ENCODE measurements at regions not wholly inside any gene's neighbourhood (a gene's known extent, or its start where the extent isn't known, plus 50 kb on each side); places are given as distances from the start of the nearest gene placed in this dataset.
A peak's percentile ranks its signal among the peaks of the same experiment; 100 is the strongest.

DNA sequence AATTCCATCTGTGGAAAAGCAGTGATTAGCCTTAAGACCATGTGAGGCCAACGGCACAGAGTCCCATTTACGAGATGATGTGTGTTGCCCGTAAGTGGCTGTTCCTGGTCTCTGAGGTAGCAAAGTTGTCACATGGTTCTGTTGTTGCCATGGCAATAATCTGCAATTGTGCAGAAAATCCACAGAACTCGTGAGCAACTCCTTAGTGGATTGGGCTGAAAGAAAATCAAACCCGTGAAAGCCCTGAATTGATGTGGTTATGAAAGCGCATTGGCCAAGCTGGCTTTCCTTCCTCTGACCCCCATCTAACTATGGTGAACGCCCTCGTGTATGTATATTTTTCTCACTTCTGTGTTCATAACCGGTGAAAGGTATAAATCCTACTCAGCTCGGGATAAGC, 614.7 kb downstream of the EBF1 start:
- peak in 5 of 56 donors; percentile 2 to 21 (median 9) for DNase-seq

- no peak for DNase-seq
These were observed 615.6 kb downstream of the EBF1 start for GRCh38 chr5:158484150-158484549.

DNA sequence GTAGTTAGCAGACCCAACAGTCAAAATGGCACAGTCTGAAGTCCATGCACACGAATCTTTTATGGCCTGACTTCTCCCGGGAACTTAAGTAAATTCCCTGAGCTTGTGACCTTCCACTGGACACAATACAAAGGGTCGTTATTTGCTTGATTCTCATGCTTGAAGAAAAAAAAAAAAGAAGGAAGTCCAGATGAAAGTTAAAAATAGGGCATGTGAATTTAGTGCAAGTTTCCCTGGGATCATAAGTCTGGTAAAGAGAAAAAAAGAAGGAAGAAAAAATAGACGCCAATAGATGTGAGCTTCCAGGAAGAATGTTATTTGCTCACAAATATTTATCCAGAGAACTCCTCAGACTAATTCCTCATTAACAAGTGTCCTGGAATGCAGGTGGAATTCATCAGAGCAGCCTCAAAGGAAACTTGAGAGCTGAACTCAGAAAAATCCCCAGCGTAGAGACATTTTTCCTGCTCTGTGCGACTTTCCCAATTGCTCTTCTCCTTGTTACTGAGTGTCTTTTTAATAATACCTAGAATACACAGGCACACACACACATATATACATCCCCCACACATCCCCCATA, 616.3 kb downstream of the EBF1 start:
- no peak for DNase-seq

- DNase-seq: no peak
These were observed 617.6 kb downstream of the EBF1 start for GRCh38 chr5:158482125-158482524.

GRCh38 chr5:158478139-158478538, 619.2 kb upstream of the CLINT1 start:
- DNase-seq: no peak

- no peak for DNase-seq
These were observed 618.3 kb upstream of the CLINT1 start for GRCh38 chr5:158477214-158477613.

DNA sequence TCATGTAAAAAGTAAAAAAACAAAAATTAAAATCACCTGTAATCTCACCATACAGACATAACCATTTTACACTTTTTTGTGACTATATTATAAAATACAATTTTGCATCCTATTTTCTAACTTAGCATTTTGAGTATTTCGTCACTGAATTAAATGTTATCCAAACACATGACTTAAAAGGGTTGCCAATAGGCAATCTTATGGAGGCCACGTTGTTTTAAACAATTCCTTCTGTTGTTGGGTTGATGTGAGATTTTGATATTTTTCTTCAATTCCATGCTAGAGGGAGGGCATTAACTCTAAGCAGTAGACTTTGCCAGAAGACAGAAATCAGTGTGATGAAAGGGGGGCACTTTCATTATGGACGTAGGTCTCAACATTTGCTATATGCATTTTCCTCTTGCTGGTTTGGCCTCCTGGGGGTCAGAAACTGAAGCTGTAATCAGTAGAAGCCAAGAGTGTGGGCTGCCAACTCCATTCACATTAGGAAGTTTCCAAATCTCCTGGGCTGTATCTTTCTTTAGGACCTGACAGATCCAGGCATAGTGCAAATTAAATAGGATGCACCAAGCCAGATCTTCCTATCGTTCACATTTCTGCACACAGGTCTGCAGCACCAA, 614.2 kb upstream of the CLINT1 start:
- no peak for DNase-seq

DNA sequence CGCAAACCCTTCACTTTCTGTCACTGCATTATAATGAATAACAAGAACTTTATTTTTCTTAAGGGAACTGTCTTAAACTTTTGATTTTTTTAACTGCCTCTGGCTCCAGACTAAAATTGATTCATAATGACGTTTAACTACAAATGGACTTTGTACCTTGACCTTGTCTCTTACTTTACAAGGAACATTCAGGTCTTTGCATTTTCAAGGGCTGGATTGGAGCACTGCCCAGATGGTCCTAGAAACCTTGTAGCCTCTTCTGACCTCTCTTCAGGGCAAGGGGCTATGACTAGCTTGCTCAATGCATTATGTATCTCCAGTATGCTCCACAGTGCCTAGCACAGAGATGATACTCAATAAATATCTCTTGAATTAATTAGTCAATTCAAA, 612.6 kb upstream of the CLINT1 start:
- no peak for DNase-seq

GRCh38 chr5:158470764-158471534, 612.0 kb upstream of the CLINT1 start:
- DNase-seq: no peak

- no peak for DNase-seq
These were observed 609.5 kb upstream of the CLINT1 start for GRCh38 chr5:158468444-158468843.

DNA sequence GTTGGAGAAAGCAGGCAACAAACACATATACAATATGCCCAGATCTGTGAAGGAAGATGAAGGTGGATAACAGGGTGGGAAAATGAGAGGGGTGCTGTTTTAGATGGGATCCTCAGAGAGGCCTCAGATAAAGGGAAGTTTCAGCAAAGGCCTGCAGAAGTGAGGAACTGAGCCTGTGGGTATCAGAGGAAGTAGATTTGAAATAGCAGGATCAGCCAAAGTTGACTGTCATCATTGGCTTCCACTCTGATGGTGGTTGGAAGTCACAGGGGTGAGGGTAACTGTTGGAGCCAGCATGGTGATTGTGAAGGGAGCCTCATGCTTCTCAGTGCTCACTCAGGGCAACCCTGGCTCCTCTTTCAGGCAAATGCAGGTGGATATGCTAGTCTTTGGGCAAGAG, 607.2 kb upstream of the CLINT1 start:
- DNase-seq: no peak

GRCh38 chr5:158465086-158465972, 606.4 kb upstream of the CLINT1 start:
- no peak for DNase-seq

- DNase-seq: no peak
These were observed 605.4 kb upstream of the CLINT1 start for GRCh38 chr5:158464383-158464782.

GRCh38 chr5:158463938-158464337, 605.0 kb upstream of the CLINT1 start:
- DNase-seq: no peak

- DNase-seq: no peak
These were observed 604.2 kb upstream of the CLINT1 start for GRCh38 chr5:158463188-158463587.

- no peak for DNase-seq
These were observed 603.6 kb upstream of the CLINT1 start for GRCh38 chr5:158462349-158463114.

GRCh38 chr5:158461240-158461854, 602.4 kb upstream of the CLINT1 start:
- no peak for DNase-seq

GRCh38 chr5:158458086-158458485, 599.1 kb upstream of the CLINT1 start:
- no peak for DNase-seq

DNA sequence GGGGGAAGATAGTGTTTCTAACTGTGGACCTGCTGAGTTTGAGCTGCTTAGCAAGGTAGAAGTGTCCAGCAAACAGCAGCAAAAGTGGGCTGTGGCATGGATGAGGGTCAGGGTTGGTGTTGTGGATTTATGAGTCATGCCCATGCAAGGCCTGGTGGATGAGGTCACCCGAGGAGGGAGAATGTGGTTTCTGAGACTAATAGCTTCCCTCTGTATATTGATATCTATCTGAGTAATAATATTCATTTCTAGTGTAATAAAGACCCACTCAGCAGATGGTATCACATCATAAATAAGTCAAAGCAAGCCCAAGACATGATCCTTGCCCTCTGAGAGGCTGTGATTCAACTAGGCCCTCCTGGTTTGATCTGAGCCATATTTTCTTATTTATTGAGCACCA, 597.8 kb upstream of the CLINT1 start:
- DNase-seq: no peak

- DNase-seq: no peak
These were observed 597.3 kb upstream of the CLINT1 start for GRCh38 chr5:158456241-158456640.
